A673 (cell line): ENCODE measurements at regions not wholly inside any gene's neighbourhood (a gene's known extent, or its start where the extent isn't known, plus 50 kb on each side); places are given as distances from the start of the nearest gene placed in this dataset.

ENCODE experiments used
- BruUV-seq: library from RNA; stranded (reverse); fragments of 400-500 nt; replicated peaks from 2 replicates; lab custom pipeline; 2021; lab: Mats Ljungman, UMichigan
- CTCF ChIA-PET: fragments of 300-600 bp; sonication (Branson Sonifier 250); formaldehyde crosslinking; loops from one replicate; lab custom pipeline; 2022; ENCODE audit warnings: antibody characterized with exemption; lab: Charles Lee
- POLR2A ChIA-PET: fragments of 300-600 bp; sonication (Branson Sonifier 250); formaldehyde crosslinking; loops from one replicate; lab custom pipeline; 2022; ENCODE audit warnings: antibody characterized with exemption; ENCODE audit not compliant: low non-redundant PET; lab: Charles Lee
- DNase-seq: peaks from one replicate; pipeline ENCODE4 v3.0.0-alpha.2; 2015; ENCODE audit warnings: low spot score
- H3K27ac ChIP-seq: fragments of 200-600 bp; sonication (generic); 2 replicates; pipeline ENCODE4 v1.5.1; 2016; ENCODE audit warnings: mixed run types, low read depth, mild to moderate bottlenecking, mixed read lengths, antibody characterized with exemption, low read length; ENCODE audit not compliant: poor library complexity, severe bottlenecking
- H3K27me3 ChIP-seq: fragments of 200-600 bp; sonication (generic); replicated peaks from 2 replicates; pipeline ENCODE4 v1.6.1; 2017; ENCODE audit warnings: mixed run types, low read depth, mild to moderate bottlenecking, mixed read lengths, antibody characterized with exemption, low read length; ENCODE audit not compliant: insufficient read depth, poor library complexity
- H3K36me3 ChIP-seq: fragments of 200-600 bp; sonication (generic); 2 replicates; pipeline ENCODE4 v1.6.1; 2016; ENCODE audit warnings: mixed run types, mild to moderate bottlenecking, mixed read lengths, antibody characterized with exemption, low read length; ENCODE audit not compliant: insufficient read depth, poor library complexity, severe bottlenecking
- H3K4me1 ChIP-seq: fragments of 200-600 bp; sonication (generic); 2 replicates; pipeline ENCODE4 v1.6.1; 2017; ENCODE audit warnings: mixed run types, mild to moderate bottlenecking, mixed read lengths, antibody characterized with exemption, low read length; ENCODE audit not compliant: insufficient read depth, poor library complexity, severe bottlenecking
- H3K4me3 ChIP-seq: fragments of 200-600 bp; sonication (generic); 2 replicates; pipeline ENCODE4 v1.5.1; 2016; ENCODE audit warnings: low read depth, mixed run types, mild to moderate bottlenecking, mixed read lengths, low read length; ENCODE audit not compliant: poor library complexity, severe bottlenecking
- H3K9me3 ChIP-seq: fragments of 200-600 bp; sonication (generic); 2 replicates; pipeline ENCODE4 v1.6.1; 2016; ENCODE audit warnings: mixed run types, low read depth, mild to moderate bottlenecking, mixed read lengths, antibody characterized with exemption, low read length; ENCODE audit not compliant: poor library complexity, severe bottlenecking
- EZH2 ChIP-seq: fragments of 200-600 bp; sonication (generic); IDR thresholded peaks from 2 replicates; pipeline ENCODE4 v1.6.1; 2017; ENCODE audit warnings: borderline replicate concordance, low read depth, mild to moderate bottlenecking, mixed read lengths, antibody characterized with exemption, low read length; ENCODE audit not compliant: poor library complexity, severe bottlenecking
- intact Hi-C: fragments of 100-400 bp; cut with micrococcal nuclease; formaldehyde crosslinking; loops from one replicate; pipeline ENCODE4 v1.10.0; 2022; ENCODE audit not compliant: unreplicated experiment
- TF ChIP-seq, protein P1 (sequence below): fragments of 300-800, 200-600 bp; sonication (generic); conservative IDR thresholded peaks from 2 replicates; pipeline ENCODE4 v1.5.1; 2017; ENCODE audit warnings: low read depth, mild to moderate bottlenecking, antibody characterized with exemption, low read length, moderate library complexity, mixed read lengths

GRCh38 chr9:22625540-22625939 is 178.9 kb downstream of the DMRTA1 start:
- no peaks in the 10 kb centered on the region for H3K4me1 ChIP-seq
- no peak overlapping the region for H3K4me3 ChIP-seq
- POLR2A ChIA-PET, result no interaction called here
- H3K9me3 ChIP-seq, result no peaks in the 10 kb centered on the region
- no peak for TF ChIP-seq EZH2
- TF ChIP-seq, protein P1, sequence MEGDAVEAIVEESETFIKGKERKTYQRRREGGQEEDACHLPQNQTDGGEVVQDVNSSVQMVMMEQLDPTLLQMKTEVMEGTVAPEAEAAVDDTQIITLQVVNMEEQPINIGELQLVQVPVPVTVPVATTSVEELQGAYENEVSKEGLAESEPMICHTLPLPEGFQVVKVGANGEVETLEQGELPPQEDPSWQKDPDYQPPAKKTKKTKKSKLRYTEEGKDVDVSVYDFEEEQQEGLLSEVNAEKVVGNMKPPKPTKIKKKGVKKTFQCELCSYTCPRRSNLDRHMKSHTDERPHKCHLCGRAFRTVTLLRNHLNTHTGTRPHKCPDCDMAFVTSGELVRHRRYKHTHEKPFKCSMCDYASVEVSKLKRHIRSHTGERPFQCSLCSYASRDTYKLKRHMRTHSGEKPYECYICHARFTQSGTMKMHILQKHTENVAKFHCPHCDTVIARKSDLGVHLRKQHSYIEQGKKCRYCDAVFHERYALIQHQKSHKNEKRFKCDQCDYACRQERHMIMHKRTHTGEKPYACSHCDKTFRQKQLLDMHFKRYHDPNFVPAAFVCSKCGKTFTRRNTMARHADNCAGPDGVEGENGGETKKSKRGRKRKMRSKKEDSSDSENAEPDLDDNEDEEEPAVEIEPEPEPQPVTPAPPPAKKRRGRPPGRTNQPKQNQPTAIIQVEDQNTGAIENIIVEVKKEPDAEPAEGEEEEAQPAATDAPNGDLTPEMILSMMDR, result no peak
- no peaks in the 10 kb centered on the region for H3K36me3 ChIP-seq
- no peaks in the 10 kb centered on the region for H3K27me3 ChIP-seq
- no TSS peak for BruUV-seq
- intact Hi-C loops, result no loop called here
- H3K27ac ChIP-seq, result no peak overlapping the region
- CTCF ChIA-PET, result no interaction called here
- no peak for DNase-seq

DNA sequence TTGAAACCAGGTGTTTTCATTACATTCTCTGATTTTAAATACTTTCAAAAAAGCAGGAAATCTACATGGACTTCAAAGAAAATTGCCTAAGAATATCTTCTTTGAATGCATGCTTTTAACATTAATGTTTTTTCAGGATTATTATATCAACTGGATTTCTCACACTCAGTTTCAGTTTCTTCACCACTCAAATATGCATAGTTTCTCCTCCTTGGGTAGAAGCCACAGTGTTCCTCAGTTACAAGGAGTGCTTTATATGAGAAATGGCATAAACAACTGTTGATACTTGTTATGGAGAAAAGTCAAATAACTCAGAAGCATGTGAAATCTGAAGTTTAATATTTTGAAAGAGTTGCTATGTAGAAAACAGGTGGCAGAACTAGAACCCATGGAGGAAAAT is 196.9 kb downstream of the DMRTA1 start:
- H3K4me1 ChIP-seq, result no peaks in the 10 kb centered on the region
- H3K36me3 ChIP-seq, result no peaks in the 10 kb centered on the region
- H3K4me3 ChIP-seq, result no peak overlapping the region
- ChIA-PET POLR2A (no interaction called here), CTCF (no interaction called here)
- no peaks in the 10 kb centered on the region for H3K27me3 ChIP-seq
- BruUV-seq, result no TSS peak
- intact Hi-C loops, result no loop called here
- no peak for DNase-seq
- TF ChIP-seq, protein P1, result no peak
- TF ChIP-seq EZH2, result no peak
- H3K9me3 ChIP-seq, result no peaks in the 10 kb centered on the region
- H3K27ac ChIP-seq, result no peak overlapping the region

- intact Hi-C loops, result no loop called here
- Histone ChIP-seq H3K4me1 (no peaks in the 10 kb centered on the region), H3K27me3 (no peaks in the 10 kb centered on the region), H3K27ac (no peak overlapping the region), H3K9me3 (no peaks in the 10 kb centered on the region), H3K4me3 (no peak overlapping the region), H3K36me3 (no peaks in the 10 kb centered on the region)
- BruUV-seq, result no TSS peak
- ChIA-PET POLR2A (no interaction called here), CTCF (no interaction called here)
- TF ChIP-seq, protein P1, result no peak
- TF ChIP-seq EZH2, result no peak
- no peak for DNase-seq
These were observed 199.3 kb downstream of the DMRTA1 start for GRCh38 chr9:22645893-22646292.
